CD4-positive, alpha-beta T cell treated with Interleukin-15 for 4 hours (primary cell): ENCODE measurements at regions not wholly inside any gene's neighbourhood (a gene's known extent, or its start where the extent isn't known, plus 50 kb on each side); places are given as distances from the start of the nearest gene placed in this dataset.
"Not testable (repeated sequence)": the region's sequence is repeated elsewhere in the genome, so short reads cannot be mapped to it uniquely, and the experiment has no call there.

Source experiments
- DNase-seq: peaks from one replicate; pipeline ENCODE4 v3.0.0-alpha.2; 2020; ENCODE audit warnings: low spot score

GRCh38 chr5:12246036-12246435 is 341.8 kb upstream of the CTNND2 start:
- DNase-seq = no peak

GRCh38 chr5:12245429-12245828 is 341.2 kb upstream of the CTNND2 start:
- DNase-seq = no peak

- DNase-seq = no peak
Measured at GRCh38 chr5:12242950-12243888, 339.0 kb upstream of the CTNND2 start.

- DNase-seq = no peak
Measured at GRCh38 chr5:12237837-12238575, 333.8 kb upstream of the CTNND2 start.

- no peak for DNase-seq
Measured at GRCh38 chr5:12230659-12231058, 326.4 kb upstream of the CTNND2 start.

GRCh38 chr5:12217039-12217438 is 312.8 kb upstream of the CTNND2 start:
- no peak for DNase-seq

- no peak for DNase-seq
Measured at GRCh38 chr5:12214267-12215015, 310.2 kb upstream of the CTNND2 start.

GRCh38 chr5:12208366-12209100 is 304.3 kb upstream of the CTNND2 start:
- DNase-seq = no peak

GRCh38 chr5:12204761-12205160 is 300.5 kb upstream of the CTNND2 start:
- no peak for DNase-seq

- DNase-seq = no peak
Measured at GRCh38 chr5:12193536-12193935, 289.3 kb upstream of the CTNND2 start.

- no peak for DNase-seq
Measured at GRCh38 chr5:12183003-12183402, 278.8 kb upstream of the CTNND2 start.

- no peak for DNase-seq
Measured at GRCh38 chr5:12177851-12178250, 273.6 kb upstream of the CTNND2 start.

GRCh38 chr5:12177225-12177624 is 273.0 kb upstream of the CTNND2 start:
- DNase-seq = no peak

GRCh38 chr5:12175914-12176585 is 271.8 kb upstream of the CTNND2 start:
- no peak for DNase-seq

- DNase-seq = no peak
Measured at GRCh38 chr5:12174734-12175133, 270.5 kb upstream of the CTNND2 start.

GRCh38 chr5:12169536-12169935 is 265.3 kb upstream of the CTNND2 start:
- DNase-seq = no peak

- no peak for DNase-seq
Measured at GRCh38 chr5:12162863-12163262, 258.6 kb upstream of the CTNND2 start.

GRCh38 chr5:12147513-12147912 is 243.3 kb upstream of the CTNND2 start:
- DNase-seq = no peak

GRCh38 chr5:12141496-12141895 is 237.2 kb upstream of the CTNND2 start:
- no peak for DNase-seq

GRCh38 chr5:12133520-12133919 is 229.3 kb upstream of the CTNND2 start:
- DNase-seq = no peak

GRCh38 chr5:12131020-12131419 is 226.8 kb upstream of the CTNND2 start:
- not testable (repeated sequence) for DNase-seq
